ENCODE measurements at regions not wholly inside any gene's neighbourhood (a gene's known extent, or its start where the extent isn't known, plus 50 kb on each side); places are given as distances from the start of the nearest gene placed in this dataset.

GRCh38 chr5:89133129-89133528 is 250.1 kb upstream of the MEF2C start:
- no peak overlapping the region for H4K91ac ChIP-seq (ENCODE audit: insufficient read depth, low read depth, low read length)
- no peak overlapping the region for H3K4me2 ChIP-seq (ENCODE audit: low read depth, low read length)
- in situ Hi-C loops (cut with MboI; ENCODE audit: low sequenced_read_pairs) = no loop called here
- dilution Hi-C loops (cut with HindIII; ENCODE audit: low sequenced_read_pairs, unreplicated experiment) = no loop called here
- no peak overlapping the region for H3K9ac ChIP-seq (ENCODE audit: low read depth, low read length)
- BruUV-seq (replicated peaks) = no TSS peak
- no peak overlapping the region for H2BK5ac ChIP-seq (ENCODE audit: low read depth, low read length, poor library complexity, severe bottlenecking)
- H2BK20ac ChIP-seq (ENCODE audit: low read depth, low read length) = no peak overlapping the region
- H3K23ac ChIP-seq (ENCODE audit: low read depth, low read length) = no peak overlapping the region
- no peak overlapping the region for H2BK15ac ChIP-seq (ENCODE audit: low read depth, low read length)
- no peak overlapping the region for H2AFZ ChIP-seq (replicated peaks; ENCODE audit: low read length, poor library complexity)
- H2AK9ac ChIP-seq (replicated peaks; ENCODE audit: low read depth, low read length, poor library complexity) = no peak overlapping the region
- H2AK5ac ChIP-seq (ENCODE audit: low read depth, low read length) = no peak overlapping the region
- DNase-seq (no peak), ATAC-seq (ENCODE audit: low read depth) (no peak)
- POLR2A ChIA-PET (ENCODE audit: unreplicated experiment) = no interaction called here
- TF ChIP-seq BHLHE40 (IDR thresholded peaks at IDR 0.05; ENCODE audit: low read depth, low read length) (no peak), NFE2L2 (IDR thresholded peaks at IDR 0.05; ENCODE audit: low read depth, low read length) (no peak), USF2 (IDR thresholded peaks at IDR 0.05; ENCODE audit: low read depth, low read length) (no peak), ELK1 (IDR thresholded peaks at IDR 0.05; ENCODE audit: borderline replicate concordance, low read depth, low read length) (no peak), RFX5 (IDR thresholded peaks at IDR 0.05; ENCODE audit: low read depth, low read length) (no peak), MXI1 (IDR thresholded peaks at IDR 0.05; ENCODE audit: borderline replicate concordance, low read depth, low read length) (no peak), RAD21 (IDR thresholded peaks at IDR 0.05; ENCODE audit: low read length) (no peak)
- no peak overlapping the region for H3K27ac ChIP-seq (ENCODE audit: insufficient read depth, low read length)
- no peak overlapping the region for H4K8ac ChIP-seq (ENCODE audit: low read depth in 2 of 2, low read length in 2 of 2)
- H3K4me1 ChIP-seq (ENCODE audit: control insufficient read depth, insufficient read depth, low read length) = no peaks in the 10 kb centered on the region
- no peak overlapping the region for H2BK120ac ChIP-seq (ENCODE audit: low read depth, low read length)
- no peaks in the 10 kb centered on the region for H3K36me3 ChIP-seq (ENCODE audit: control insufficient read depth, insufficient read depth, low read length)
- H3K4me3 ChIP-seq (ENCODE audit: insufficient read depth, low read depth, low read length) = no peak overlapping the region
- H3K9me3 ChIP-seq (ENCODE audit: control insufficient read depth, insufficient read depth, low read length) = no peaks in the 10 kb centered on the region
- CTCF ChIA-PET = no interaction called here
- no peaks in the 10 kb centered on the region for H4K20me1 ChIP-seq (ENCODE audit: insufficient read depth, low read length)
- no peak overlapping the region for H4K5ac ChIP-seq (ENCODE audit: low read depth, low read length)
- H3K56ac ChIP-seq (ENCODE audit: extremely low read depth, insufficient read depth, low read length) = no peak overlapping the region
- H3K79me1 ChIP-seq (ENCODE audit: low read depth in 1 of 2, low read length in 2 of 2) = no peaks in the 10 kb centered on the region
- no peak overlapping the region for H3K18ac ChIP-seq (ENCODE audit: low read depth, low read length)
- H3K9me1 ChIP-seq (ENCODE audit: insufficient read depth, low read length) = no peaks in the 10 kb centered on the region
- intact Hi-C loops (cut with micrococcal nuclease) = no loop called here
- no peaks in the 10 kb centered on the region; the same call in 1 of the 2 replicates for H3K27me3 ChIP-seq (ENCODE audit: control insufficient read depth, insufficient read depth, low read length)
- no peak overlapping the region for H3K4ac ChIP-seq (ENCODE audit: low read depth, low read length)
- no CpG with 5 or more reads among the region's 1 CpG for WGBS, 2 experiments (ENCODE audit: extremely low coverage in 2 of 2, insufficient read length in 1 of 2)
- H3K14ac ChIP-seq (replicated peaks; ENCODE audit: low read depth, low read length) = no peak overlapping the region
